GM04503 (cell line): ENCODE measurements at regions not wholly inside any gene's neighbourhood (a gene's known extent, or its start where the extent isn't known, plus 50 kb on each side); places are given as distances from the start of the nearest gene placed in this dataset.
"Not testable (repeated sequence)": the region's sequence is repeated elsewhere in the genome, so short reads cannot be mapped to it uniquely, and the experiment has no call there.

Experiments used
- DNase-seq: peaks from one replicate; pipeline ENCODE4 v3.0.0-alpha.2; 2012; ENCODE audit warnings: low read depth

DNA sequence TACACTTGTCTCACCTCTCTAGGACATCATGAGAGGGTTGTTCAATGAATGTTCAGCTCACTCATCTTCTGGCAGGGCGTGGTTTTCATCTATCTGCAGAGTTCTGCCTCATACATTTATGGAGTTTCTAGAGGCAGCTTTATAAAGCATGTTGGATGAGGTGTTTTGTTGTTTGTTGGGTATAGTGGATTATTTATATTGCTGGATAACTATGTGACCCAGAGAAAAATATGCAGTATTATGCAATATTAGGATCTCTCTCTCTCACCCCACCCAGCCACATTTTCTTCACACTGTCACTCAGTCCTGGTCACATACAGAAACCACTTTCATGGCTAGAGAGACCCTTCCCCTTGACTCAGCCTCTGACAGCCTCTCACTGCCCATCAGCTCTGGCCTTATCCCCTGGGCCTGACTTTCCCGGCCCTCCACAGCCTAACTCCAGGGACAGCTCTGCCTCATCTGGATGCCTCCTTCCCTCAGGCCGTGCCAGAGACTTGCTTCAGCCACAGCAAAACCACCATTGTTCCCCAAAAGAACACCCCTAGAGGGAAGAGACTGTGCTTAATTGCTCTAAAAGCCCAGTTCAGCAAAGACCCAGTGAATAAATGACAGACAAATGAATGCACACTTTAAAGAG is 260.3 kb downstream of the MYCN start:
- no peak for DNase-seq

DNA sequence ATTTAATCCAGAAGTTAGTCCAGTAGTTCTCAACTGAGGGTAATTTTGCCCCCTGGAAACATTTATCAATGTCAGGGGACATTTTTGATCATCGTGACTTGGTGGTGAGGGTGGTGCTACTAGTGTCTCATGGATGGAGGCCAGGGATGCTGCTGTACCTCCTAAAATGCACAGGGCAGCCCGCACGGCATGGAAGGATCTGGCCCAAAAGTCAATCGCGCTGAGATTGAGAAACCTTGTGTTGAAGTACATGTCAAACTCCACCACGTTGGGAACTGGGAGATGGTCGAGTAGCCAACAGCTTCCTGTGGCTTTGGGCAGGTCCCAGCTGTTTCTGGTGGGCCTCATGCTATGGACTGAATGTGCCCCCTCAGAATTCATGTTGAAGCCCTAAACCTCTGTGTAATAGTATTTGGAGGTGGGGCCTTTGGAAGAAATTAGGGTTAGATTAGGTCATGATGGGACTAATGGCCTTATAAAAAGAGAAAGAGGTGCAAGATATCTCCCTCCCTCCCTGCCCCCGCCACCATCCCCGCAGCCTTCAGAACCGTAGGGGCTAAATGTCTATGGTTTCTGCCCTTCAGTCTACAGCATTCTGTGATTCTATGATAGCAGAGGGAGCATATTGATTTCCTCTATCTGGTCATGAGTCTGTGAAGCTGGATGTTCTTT is 259.7 kb downstream of the MYCN start:
- no peak for DNase-seq

GRCh38 chr2:16199241-16199640 is 258.9 kb downstream of the MYCN start:
- not testable (repeated sequence) for DNase-seq

DNA sequence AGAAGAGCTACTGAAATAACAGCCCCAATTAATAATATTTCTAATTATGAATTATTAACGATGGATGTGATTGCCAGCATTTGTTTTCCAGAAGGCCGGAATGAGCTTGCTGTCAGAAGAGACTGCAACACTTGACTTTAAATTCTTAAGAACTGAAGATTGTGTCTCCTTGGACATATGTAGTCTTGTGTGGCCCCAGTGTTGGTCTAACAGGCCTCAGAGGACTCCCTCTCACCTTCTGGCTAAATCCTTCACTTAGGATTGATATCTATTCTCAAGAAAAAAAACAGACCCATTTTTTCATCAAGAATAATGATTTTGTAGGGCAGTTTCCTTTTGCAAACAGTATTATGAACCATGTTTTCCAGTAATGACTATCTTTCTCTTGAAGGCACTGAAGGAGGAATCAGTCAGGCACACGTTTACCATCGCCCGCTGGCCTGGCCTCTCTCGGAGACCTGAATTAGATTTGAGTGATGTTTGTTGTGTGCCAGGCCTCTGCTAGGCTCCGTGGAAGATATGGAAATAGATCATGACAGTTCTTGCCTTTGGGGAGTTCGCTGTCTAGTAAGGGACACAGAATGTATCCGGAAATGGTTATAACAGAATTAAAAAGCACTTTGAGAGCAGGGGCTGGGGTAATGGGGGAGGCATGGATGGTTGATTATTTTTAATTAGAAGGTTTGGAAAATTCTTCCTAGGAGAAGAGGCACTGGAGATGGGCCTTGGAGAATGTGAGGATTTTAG is 258.0 kb downstream of the MYCN start:
- no peak for DNase-seq

GRCh38 chr2:16197504-16198147 is 257.3 kb downstream of the MYCN start:
- DNase-seq = no peak

- DNase-seq = no peak
Observed at GRCh38 chr2:16196687-16197503, 256.5 kb downstream of the MYCN start.

GRCh38 chr2:16195681-16196070 is 255.3 kb downstream of the MYCN start:
- DNase-seq = no peak

DNA sequence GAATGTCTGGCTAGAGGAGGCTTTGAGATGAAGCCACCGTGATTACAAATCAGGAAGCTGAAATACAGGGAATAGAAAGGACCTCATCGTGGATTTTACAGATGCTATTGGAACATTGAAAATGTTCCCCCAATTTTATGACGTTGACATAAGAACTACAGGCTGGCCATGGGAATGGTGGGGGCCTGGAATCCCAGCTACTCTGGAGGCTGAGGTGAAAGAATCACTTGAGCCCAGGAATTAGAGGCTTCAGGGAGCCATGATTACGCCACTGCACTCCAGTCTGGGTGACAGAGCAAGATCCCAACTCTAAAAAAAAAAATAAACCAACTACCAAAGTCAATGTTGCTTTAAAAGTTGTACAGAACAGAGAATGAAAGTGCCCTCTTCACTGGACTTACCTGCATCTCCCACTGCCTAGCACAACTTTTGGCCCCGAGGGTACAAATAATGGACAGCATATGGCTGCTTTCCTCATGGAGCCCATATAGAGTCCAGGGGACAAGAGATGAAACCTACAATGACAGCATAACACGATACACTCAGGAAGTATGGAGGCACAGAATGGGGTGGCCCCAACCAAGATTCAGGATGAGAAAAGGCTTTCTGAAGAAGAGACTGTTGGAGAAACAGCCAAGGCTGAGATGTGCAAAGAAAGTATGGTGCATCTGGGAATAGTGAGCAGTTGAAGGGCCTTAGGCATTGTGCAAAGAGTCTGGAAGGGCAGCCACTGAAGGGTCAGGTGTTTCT is 254.8 kb downstream of the MYCN start:
- no peak for DNase-seq

DNA sequence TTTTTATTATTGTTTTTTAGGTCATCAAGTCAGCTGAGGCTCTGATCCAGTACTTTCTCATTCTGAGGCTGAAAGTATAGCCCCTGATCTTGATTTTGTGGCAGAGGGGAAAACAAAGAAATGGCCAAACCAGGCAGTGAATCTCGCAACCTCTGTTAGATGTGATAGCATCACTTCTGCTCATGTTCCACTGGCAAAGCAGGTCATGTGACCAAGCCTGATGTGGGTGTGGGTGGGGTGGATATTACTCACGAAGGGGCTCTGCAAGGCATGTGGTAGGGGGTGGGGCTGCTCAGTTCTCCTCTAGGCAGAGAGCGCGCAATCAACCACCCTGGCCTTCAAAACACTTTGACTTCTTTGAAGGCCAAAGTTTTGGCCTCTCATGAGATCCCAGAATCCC is 254.2 kb downstream of the MYCN start:
- no peak for DNase-seq

GRCh38 chr2:16194096-16194390 is 253.7 kb downstream of the MYCN start:
- no peak for DNase-seq

DNA sequence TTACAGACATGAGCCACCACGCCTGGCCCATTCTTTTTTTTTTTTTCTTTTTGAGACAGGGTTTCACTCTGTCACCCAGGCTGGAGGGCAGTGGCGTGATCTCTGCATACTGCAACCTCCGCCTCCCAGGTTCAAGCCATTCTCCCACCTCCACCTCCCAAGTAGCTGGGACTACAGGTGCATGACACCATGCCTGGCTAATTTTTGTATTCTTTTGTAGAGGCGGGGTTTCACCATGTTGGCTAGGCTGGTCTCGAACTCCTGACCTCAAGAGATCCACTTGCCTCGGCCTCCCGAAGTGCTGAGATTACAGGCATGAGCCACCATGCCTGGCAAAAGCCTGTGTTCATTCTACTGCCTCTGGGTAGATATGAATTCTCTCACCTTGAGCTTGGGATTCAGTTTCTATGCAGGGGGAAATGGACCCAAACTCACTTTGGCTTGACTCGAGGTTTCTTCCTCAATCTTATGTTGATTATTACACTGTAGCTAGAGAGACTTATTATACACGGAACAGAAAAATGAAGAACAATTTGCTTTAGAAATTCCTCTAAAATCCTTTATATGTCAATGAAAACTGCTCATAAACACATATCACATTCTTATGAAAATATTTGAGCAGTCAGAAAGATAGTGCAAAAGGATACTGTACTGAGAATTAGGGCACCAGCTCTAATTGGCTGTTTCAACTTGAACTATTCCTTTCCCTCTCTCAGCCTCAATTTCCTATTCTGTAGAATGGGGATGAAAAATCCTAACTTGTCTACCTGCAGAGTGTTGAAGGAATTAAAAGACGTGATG is 252.3 kb downstream of the MYCN start:
- no peak for DNase-seq

- DNase-seq = no peak
Observed at GRCh38 chr2:16191431-16192200, 251.3 kb downstream of the MYCN start.

DNA sequence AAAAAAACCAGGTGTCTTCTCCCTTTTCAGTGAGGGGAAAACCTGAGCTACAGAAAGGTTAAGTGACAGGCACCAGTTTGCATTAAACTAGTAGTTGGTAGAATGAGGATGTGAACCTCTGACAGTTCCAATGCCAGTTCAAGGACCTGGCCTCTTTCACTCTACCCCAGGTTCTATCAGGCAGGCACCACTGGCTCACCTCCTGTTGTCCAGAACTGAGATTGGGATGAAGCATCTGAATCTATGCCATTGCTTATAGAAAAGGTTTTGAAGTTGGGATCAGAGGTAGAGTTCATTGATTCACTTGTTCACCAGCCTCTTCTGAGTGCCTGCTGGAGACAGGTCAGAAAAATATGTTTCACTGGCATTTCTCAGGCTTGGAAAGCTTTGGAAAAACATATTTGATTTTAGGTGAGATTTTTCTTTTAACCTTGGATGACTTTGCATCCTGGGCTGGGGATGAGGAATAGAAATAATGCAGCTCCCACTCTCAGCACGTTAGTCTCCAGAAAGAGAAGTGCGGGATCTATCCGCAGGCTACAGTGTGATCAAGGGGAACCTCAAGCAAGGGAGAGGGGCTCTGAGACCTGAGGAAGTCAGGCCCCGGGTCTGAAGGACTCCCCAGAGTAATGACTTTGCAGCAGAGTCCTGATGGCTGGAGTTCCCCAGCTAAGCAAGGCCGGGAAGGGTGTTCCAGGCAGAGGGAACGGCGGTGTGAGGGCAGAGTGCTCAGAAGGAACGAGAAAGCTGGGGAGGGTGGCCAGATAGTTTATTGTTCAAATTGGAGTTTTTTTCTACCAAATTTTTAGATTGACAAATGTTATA is 250.3 kb downstream of the MYCN start:
- DNase-seq = no peak

- no peak for DNase-seq
Observed at GRCh38 chr2:16189836-16190160, 249.4 kb downstream of the MYCN start.

- no peak for DNase-seq
Observed at GRCh38 chr2:16189029-16189835, 248.9 kb downstream of the MYCN start.

DNA sequence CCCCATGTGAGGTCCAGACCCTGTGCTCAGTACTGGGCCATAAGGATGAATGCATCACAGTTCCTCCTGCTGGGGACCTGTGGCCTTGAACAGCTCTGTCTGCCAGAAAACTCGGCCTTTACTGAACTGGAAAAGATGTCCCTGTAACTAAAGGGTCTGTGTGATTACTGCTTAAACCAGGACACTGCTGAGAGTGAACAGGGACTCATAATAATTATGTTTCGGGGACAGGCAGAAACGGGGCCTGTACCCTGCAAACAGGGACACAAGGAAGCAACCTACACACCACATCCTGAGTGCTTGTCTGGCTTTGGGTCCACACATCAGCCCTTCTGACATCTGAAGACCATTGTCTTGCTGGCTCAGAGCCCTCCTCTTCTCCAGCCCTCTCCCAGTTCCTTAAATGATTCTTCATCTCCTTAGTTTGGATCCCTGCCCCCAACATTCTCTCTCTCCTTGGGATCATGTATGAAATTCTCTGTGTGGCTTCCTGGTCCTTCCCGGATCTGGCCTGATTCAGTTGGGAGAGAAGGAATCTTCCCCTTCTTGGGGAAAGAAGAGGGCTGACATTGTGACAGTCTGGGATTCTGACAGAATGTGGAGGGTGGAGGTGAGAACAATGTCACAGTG is 248.0 kb downstream of the MYCN start:
- no peak for DNase-seq

- no peak for DNase-seq
Observed at GRCh38 chr2:16187482-16187817, 247.1 kb downstream of the MYCN start.
